HG03108 (cell line): ENCODE measurements at regions not wholly inside any gene's neighbourhood (a gene's known extent, or its start where the extent isn't known, plus 50 kb on each side); places are given as distances from the start of the nearest gene placed in this dataset.

Source experiments
- ATAC-seq: cut with Tn5 transposase; IDR thresholded peaks from one replicate; pipeline ENCODE4 v1.9.1; 2021; ENCODE audit warnings: moderate library complexity; ENCODE audit not compliant: unreplicated experiment

GRCh38 chr4:188197566-188197965, 58.3 kb downstream of the TRIML1 start:
- no peak for ATAC-seq

- no peak for ATAC-seq
Measured at GRCh38 chr4:188198982-188199792, 59.9 kb downstream of the TRIML1 start.

- ATAC-seq: no peak
Measured at GRCh38 chr4:188201851-188202250, 62.6 kb downstream of the TRIML1 start.

GRCh38 chr4:188206783-188207182, 67.5 kb downstream of the TRIML1 start:
- no peak for ATAC-seq

GRCh38 chr4:188214861-188215260, 75.6 kb downstream of the TRIML1 start:
- no peak for ATAC-seq

- ATAC-seq: no peak
Measured at GRCh38 chr4:188218392-188218791, 79.2 kb downstream of the TRIML1 start.

- ATAC-seq: no peak
Measured at GRCh38 chr4:188220006-188220405, 80.8 kb downstream of the TRIML1 start.

- no peak for ATAC-seq
Measured at GRCh38 chr4:188221090-188221489, 81.8 kb downstream of the TRIML1 start.

GRCh38 chr4:188228279-188228678, 89.0 kb downstream of the TRIML1 start:
- ATAC-seq: no peak

GRCh38 chr4:188232428-188232827, 93.2 kb downstream of the TRIML1 start:
- ATAC-seq: no peak

GRCh38 chr4:188242041-188242440, 102.8 kb downstream of the TRIML1 start:
- no peak for ATAC-seq

- ATAC-seq: no peak
Measured at GRCh38 chr4:188245651-188246050, 106.4 kb downstream of the TRIML1 start.

GRCh38 chr4:188246488-188246887, 107.2 kb downstream of the TRIML1 start:
- no peak for ATAC-seq

- ATAC-seq: no peak
Measured at GRCh38 chr4:188254211-188254610, 115.0 kb downstream of the TRIML1 start.

GRCh38 chr4:188262464-188262863, 123.2 kb downstream of the TRIML1 start:
- ATAC-seq: no peak

GRCh38 chr4:188263321-188263720, 124.1 kb downstream of the TRIML1 start:
- no peak for ATAC-seq

- ATAC-seq: no peak
Measured at GRCh38 chr4:188266386-188266785, 127.1 kb downstream of the TRIML1 start.

GRCh38 chr4:188268131-188268908, 129.1 kb downstream of the TRIML1 start:
- ATAC-seq: no peak

GRCh38 chr4:188270273-188271069, 131.2 kb downstream of the TRIML1 start:
- ATAC-seq: no peak

GRCh38 chr4:188275686-188276085, 136.4 kb downstream of the TRIML1 start:
- ATAC-seq: no peak

- no peak for ATAC-seq
Measured at GRCh38 chr4:188279184-188279583, 139.9 kb downstream of the TRIML1 start.
